H1 (cell line): ENCODE measurements at regions not wholly inside any gene's neighbourhood (a gene's known extent, or its start where the extent isn't known, plus 50 kb on each side); places are given as distances from the start of the nearest gene placed in this dataset.

Experiments used
- POLR2A ChIP-seq, 2 experiments: IDR thresholded peaks; 1 replicate in 1 of 2; 2 replicates in 1 of 2; pipeline ENCODE4 v1.6.1; 2011; ENCODE audit warnings: low read depth in 2 of 2, low read length in 2 of 2, mild to moderate bottlenecking in 2 of 2; ENCODE audit errors: control extremely low read depth in 1 of 2
- RAD21 ChIP-seq, 2 experiments: IDR thresholded peaks in 1 of 2; conservative IDR thresholded peaks in 1 of 2; 2 replicates each; pipeline ENCODE4 v1.6.1; 2011; ENCODE audit warnings: low read depth in 2 of 2, low read length in 2 of 2, improper control_type of control experiment in 1 of 2, inconsistent platforms in 1 of 2, mild to moderate bottlenecking in 1 of 2, moderate library complexity in 1 of 2
- SAP30 ChIP-seq: fragments of 300-600 bp; sonication (generic); IDR thresholded peaks from 2 replicates; pipeline ENCODE4 v1.7.1; 2012; ENCODE audit warnings: low read length, moderate library complexity, mild to moderate bottlenecking, inconsistent platforms; ENCODE audit not compliant: insufficient read depth, insufficient replicate concordance
- YY1 ChIP-seq: IDR thresholded peaks from 2 replicates; pipeline ENCODE4 v1.6.1; 2011; ENCODE audit warnings: low read depth, mild to moderate bottlenecking, low read length
- TF ChIP-seq, protein P1 (sequence below), 3 experiments: IDR thresholded peaks; 1 replicate in 2 of 3; 2 replicates in 1 of 3; pipeline versions ENCODE4 v1.5.1 to v1.6.1; 2011; ENCODE audit warnings: low read length in 3 of 3, mild to moderate bottlenecking in 3 of 3, inconsistent platforms in 2 of 3, low read depth in 1 of 3, moderate library complexity in 1 of 3; ENCODE audit not compliant: insufficient read depth in 1 of 3; ENCODE audit errors: control extremely low read depth in 1 of 3
- TF ChIP-seq, protein P2 (sequence below): IDR thresholded peaks from 2 replicates; pipeline ENCODE4 v1.6.1; 2011; ENCODE audit warnings: low read depth, mild to moderate bottlenecking, low read length; ENCODE audit not compliant: insufficient read depth

DNA sequence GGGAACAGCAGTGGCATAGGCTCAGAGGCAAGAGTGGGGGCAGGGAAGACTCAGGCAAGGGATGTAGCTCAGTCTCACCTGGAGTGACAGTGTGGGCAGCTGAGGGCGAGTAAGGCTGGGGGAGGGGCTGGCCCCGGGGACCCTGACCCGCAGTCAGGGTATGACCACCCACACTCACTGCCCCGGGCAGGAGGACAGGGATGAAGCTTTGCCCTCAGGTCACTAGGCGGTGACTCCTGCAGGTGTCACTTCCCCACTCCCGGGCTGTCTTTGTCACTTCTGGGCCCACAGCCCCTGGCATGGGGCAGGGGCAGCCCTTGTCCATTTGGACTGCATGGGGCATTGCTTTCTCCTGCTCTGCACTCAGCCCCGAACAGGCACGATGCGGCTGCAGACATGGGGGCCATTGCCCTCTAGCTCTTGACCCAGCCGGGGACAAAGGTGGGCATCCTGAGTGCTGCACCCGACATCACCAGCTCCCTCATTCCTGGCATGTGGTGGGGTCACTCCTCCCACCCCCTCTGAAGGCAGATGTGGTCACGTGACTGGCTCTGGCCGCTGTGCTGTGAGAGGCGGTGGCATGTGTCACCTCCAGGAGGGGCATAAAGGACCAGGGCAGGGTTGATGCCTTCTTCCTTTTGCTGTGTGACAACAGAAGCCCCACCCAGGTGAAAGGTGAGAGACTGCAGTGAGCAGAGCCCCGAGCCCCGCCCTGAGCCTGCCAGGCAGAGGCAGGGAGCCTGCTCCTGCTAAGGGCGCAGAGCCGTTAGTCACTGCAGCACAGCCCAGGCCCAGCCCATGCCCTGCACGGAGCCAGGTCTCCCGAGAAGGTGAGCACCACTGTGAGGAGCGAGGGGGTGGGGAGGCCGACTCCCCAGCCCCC lies 66.0 kb downstream of the MATN1 start:
- TF ChIP-seq SAP30 (no peak), POLR2A (IDR thresholded peaks at IDR 0.05; ENCODE audit: control extremely low read depth in 1 of 2, low read depth in 2 of 2, low read length in 2 of 2) (no peak), YY1 (no peak), RAD21 (IDR thresholded peaks at IDR 0.05 in 1 of 2, conservative IDR thresholded peaks at IDR 0.05 in 1 of 2; ENCODE audit: low read depth in 2 of 2, low read length in 2 of 2) (no peak)
- TF ChIP-seq, protein P1, sequence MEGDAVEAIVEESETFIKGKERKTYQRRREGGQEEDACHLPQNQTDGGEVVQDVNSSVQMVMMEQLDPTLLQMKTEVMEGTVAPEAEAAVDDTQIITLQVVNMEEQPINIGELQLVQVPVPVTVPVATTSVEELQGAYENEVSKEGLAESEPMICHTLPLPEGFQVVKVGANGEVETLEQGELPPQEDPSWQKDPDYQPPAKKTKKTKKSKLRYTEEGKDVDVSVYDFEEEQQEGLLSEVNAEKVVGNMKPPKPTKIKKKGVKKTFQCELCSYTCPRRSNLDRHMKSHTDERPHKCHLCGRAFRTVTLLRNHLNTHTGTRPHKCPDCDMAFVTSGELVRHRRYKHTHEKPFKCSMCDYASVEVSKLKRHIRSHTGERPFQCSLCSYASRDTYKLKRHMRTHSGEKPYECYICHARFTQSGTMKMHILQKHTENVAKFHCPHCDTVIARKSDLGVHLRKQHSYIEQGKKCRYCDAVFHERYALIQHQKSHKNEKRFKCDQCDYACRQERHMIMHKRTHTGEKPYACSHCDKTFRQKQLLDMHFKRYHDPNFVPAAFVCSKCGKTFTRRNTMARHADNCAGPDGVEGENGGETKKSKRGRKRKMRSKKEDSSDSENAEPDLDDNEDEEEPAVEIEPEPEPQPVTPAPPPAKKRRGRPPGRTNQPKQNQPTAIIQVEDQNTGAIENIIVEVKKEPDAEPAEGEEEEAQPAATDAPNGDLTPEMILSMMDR (IDR thresholded peaks at IDR 0.05; ENCODE audit: control extremely low read depth in 1 of 3, insufficient read depth in 1 of 3, low read depth in 1 of 3, low read length in 3 of 3): no peak
- TF ChIP-seq, protein P2, sequence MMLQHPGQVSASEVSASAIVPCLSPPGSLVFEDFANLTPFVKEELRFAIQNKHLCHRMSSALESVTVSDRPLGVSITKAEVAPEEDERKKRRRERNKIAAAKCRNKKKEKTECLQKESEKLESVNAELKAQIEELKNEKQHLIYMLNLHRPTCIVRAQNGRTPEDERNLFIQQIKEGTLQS: no peak
